Neutrophil (primary cell): ENCODE measurements at regions not wholly inside any gene's neighbourhood (a gene's known extent, or its start where the extent isn't known, plus 50 kb on each side); places are given as distances from the start of the nearest gene placed in this dataset.

ENCODE experiments used
- H3K27ac ChIP-seq: fragments of 200-600 bp; sonication (generic); 2 replicates; pipeline ENCODE4 v1.5.1; 2016; ENCODE audit warnings: mild to moderate bottlenecking, moderate library complexity
- H3K27me3 ChIP-seq: fragments of 200-600 bp; sonication (generic); 2 replicates; pipeline ENCODE4 v1.6.0; 2016; ENCODE audit warnings: mild to moderate bottlenecking
- H3K36me3 ChIP-seq: fragments of 200-600 bp; sonication (generic); 2 replicates; pipeline ENCODE4 v1.5.1; 2017
- H3K4me1 ChIP-seq, 2 experiments: fragments of 200-600 bp in 1 of 2; sonication (generic) in 1 of 2; 1 replicate in 1 of 2; 2 replicates in 1 of 2; pipeline versions ENCODE4 v1.5.1 to v1.6.1; 2013 to 2016; ENCODE audit warnings: low read depth in 1 of 2, low read length in 1 of 2, mild to moderate bottlenecking in 1 of 2, moderate library complexity in 1 of 2; ENCODE audit not compliant: control insufficient read depth in 1 of 2, insufficient read depth in 1 of 2
- H3K4me3 ChIP-seq, 2 experiments: fragments of 200-600 bp in 1 of 2; sonication (generic) in 1 of 2; 1 replicate in 1 of 2; 2 replicates in 1 of 2; pipeline ENCODE4 v1.5.1; 2013 to 2016; ENCODE audit warnings: low read depth in 1 of 2, low read length in 1 of 2, mild to moderate bottlenecking in 1 of 2, moderate library complexity in 1 of 2
- H3K9me3 ChIP-seq: fragments of 200-600 bp; sonication (generic); 2 replicates; pipeline ENCODE4 v1.5.1; 2016
- TF ChIP-seq, protein P1 (sequence below): fragments of 200-600 bp; sonication (generic); IDR thresholded peaks from 2 replicates; pipeline ENCODE4 v1.5.1; 2016; ENCODE audit warnings: antibody characterized with exemption

DNA sequence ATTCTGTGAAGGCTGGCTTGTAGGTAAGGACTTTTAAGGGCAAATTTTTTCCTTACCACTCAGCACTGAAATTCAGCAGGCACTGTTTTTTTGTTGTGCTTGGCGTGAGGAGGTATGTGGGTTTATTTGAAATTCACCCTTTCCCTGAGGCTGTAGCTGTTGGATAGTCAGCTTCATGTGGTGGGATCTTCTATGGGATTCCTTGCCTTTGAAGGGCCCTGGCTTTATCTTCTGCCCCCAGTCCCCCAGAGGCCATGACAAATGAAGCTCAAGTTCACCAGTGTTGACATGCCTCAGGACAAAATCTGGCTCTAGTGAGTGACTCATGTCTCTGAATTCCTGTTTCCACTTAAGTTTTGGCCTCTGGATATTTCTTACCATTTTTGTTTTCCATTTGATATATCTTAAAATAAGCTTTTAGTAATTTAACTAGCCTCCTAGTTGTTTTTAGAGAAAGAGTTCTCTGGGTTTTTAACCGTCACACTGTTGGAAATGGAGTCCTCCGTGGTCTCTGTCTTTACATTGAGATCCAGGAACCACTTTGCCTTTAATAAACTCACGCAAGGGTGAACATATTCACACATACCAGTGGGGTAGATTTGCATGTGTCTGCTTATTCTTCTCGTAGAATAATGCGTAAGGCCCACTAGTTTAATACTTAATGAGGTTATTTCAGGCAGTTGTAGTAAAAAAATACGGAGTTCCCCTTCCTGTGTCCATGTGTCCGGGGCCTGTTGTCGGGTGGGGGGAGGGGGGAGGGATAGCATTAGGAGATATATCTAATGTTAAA is 211.1 kb upstream of the FAM98A start:
- no peaks in the 10 kb centered on the region for H3K27me3 ChIP-seq
- no peak overlapping the region for H3K27ac ChIP-seq
- no peak overlapping the region for H3K4me3 ChIP-seq
- no peaks in the 10 kb centered on the region for H3K36me3 ChIP-seq
- no peaks in the 10 kb centered on the region for H3K4me1 ChIP-seq
- TF ChIP-seq, protein P1, sequence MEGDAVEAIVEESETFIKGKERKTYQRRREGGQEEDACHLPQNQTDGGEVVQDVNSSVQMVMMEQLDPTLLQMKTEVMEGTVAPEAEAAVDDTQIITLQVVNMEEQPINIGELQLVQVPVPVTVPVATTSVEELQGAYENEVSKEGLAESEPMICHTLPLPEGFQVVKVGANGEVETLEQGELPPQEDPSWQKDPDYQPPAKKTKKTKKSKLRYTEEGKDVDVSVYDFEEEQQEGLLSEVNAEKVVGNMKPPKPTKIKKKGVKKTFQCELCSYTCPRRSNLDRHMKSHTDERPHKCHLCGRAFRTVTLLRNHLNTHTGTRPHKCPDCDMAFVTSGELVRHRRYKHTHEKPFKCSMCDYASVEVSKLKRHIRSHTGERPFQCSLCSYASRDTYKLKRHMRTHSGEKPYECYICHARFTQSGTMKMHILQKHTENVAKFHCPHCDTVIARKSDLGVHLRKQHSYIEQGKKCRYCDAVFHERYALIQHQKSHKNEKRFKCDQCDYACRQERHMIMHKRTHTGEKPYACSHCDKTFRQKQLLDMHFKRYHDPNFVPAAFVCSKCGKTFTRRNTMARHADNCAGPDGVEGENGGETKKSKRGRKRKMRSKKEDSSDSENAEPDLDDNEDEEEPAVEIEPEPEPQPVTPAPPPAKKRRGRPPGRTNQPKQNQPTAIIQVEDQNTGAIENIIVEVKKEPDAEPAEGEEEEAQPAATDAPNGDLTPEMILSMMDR, result no peak
- no peaks in the 10 kb centered on the region for H3K9me3 ChIP-seq

DNA sequence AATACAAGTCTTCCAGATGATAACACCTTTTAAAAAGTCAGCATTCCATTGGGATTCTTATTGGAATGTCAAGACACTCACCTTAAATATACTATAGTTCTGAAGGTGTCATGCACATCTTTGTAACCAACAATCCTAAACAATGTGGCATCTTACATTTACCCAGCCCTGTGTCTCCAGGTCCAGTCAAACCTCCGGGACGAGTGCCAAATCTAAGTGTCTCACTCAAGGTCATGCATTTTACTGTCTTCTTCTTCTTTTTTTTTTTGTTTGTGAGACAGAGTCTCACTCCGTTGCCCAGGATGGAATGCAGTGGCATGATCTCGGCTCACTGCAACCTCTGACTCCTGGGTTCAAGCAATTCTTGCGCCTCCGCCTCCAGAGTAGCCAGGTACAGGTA is 206.9 kb upstream of the FAM98A start:
- TF ChIP-seq, protein P1, result no peak
- no peaks in the 10 kb centered on the region for H3K36me3 ChIP-seq

GRCh38 chr2:33804155-33804554 is 205.1 kb upstream of the FAM98A start:
- no peak overlapping the region for H3K27ac ChIP-seq
- no peaks in the 10 kb centered on the region for H3K9me3 ChIP-seq
- no peak overlapping the region for H3K4me3 ChIP-seq
- TF ChIP-seq, protein P1, result no peak
- H3K27me3 ChIP-seq, result no peaks in the 10 kb centered on the region
- no peaks in the 10 kb centered on the region for H3K4me1 ChIP-seq
- H3K36me3 ChIP-seq, result no peaks in the 10 kb centered on the region

More for the DNA sequence above, 206.9 kb upstream of the FAM98A start:
- Histone ChIP-seq H3K4me3 (no peak overlapping the region), H3K27me3 (no peaks in the 10 kb centered on the region), H3K4me1 (no peaks in the 10 kb centered on the region), H3K9me3 (no peaks in the 10 kb centered on the region), H3K27ac (no peak overlapping the region)

DNA sequence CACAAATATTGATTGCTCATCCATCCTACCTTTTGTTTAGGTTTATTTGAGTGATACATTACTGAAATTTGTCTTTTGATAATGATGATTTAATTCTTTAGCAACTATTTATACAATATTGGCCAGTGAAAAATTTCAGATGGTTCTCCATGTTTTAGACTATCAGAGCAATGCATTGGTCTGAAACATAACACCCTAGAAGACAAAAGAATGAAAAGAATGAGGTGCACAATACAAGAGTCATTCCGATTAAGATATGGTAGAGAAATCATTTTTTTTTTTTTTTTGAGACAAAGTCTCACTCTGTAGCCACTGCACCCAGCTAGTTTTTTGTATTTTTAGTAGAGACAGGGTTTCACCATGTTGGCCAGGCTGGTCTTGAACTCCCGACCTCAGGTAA is 197.4 kb upstream of the FAM98A start:
- Histone ChIP-seq H3K36me3 (no peaks in the 10 kb centered on the region), H3K9me3 (no peaks in the 10 kb centered on the region), H3K4me3 (no peak overlapping the region), H3K27ac (no peak overlapping the region), H3K4me1 (no peaks in the 10 kb centered on the region), H3K27me3 (no peaks in the 10 kb centered on the region)
- TF ChIP-seq, protein P1, result no peak

GRCh38 chr2:33791625-33792024 is 192.5 kb upstream of the FAM98A start:
- H3K4me3 ChIP-seq, result no peak overlapping the region
- H3K27ac ChIP-seq, result no peak overlapping the region
- no peaks in the 10 kb centered on the region for H3K36me3 ChIP-seq
- TF ChIP-seq, protein P1, result no peak
- no peaks in the 10 kb centered on the region for H3K4me1 ChIP-seq
- H3K9me3 ChIP-seq, result no peaks in the 10 kb centered on the region
- H3K27me3 ChIP-seq, result no peaks in the 10 kb centered on the region
